RWPE1 (cell line): ENCODE measurements at regions not wholly inside any gene's neighbourhood (a gene's known extent, or its start where the extent isn't known, plus 50 kb on each side); places are given as distances from the start of the nearest gene placed in this dataset.

Experiments used
- CTCF ChIA-PET: fragments of 350-600 bp; sonication (Branson Sonifier 250); formaldehyde crosslinking; extraction: SDS; loops from one replicate; lab custom pipeline; 2021; lab: Yijun Ruan, JAX
- POLR2A ChIA-PET: fragments of 400-600 bp; formaldehyde crosslinking; extraction: SDS; loops from one replicate; lab custom pipeline; 2020; ENCODE audit warnings: antibody characterized with exemption; ENCODE audit not compliant: low non-redundant PET; lab: Yijun Ruan, JAX
- DNase-seq: peaks from one replicate; pipeline ENCODE4 v3.0.0; 2012; ENCODE audit warnings: low spot score
- H3K27ac ChIP-seq: fragments of 450-650 bp; 2 replicates; pipeline ENCODE4 v1.5.1; 2017
- TF ChIP-seq, protein P1 (sequence below): fragments of 450-650 bp; conservative IDR thresholded peaks from 2 replicates; pipeline ENCODE4 v1.5.1; 2017; ENCODE audit warnings: low read depth, mild to moderate bottlenecking

DNA sequence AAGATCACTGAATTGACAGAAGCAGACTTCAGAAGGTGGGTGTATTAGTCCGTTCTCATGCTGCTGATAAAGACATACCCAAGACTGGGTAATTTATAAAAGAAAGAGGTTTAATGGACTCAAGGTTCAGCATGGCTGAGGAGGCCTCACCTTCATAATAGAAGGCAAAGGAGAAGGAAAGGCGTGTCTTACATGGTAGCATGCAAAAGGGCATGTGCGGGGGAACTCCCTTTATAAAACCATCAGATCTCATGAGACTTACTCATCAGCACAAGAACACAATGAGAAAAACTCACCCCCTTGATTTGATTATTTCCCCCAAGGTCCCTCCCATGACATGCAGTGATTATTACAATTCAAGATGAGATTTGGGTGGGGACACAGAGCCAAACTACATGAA is 416.3 kb upstream of the EPHA3 start:
- TF ChIP-seq, protein P1, sequence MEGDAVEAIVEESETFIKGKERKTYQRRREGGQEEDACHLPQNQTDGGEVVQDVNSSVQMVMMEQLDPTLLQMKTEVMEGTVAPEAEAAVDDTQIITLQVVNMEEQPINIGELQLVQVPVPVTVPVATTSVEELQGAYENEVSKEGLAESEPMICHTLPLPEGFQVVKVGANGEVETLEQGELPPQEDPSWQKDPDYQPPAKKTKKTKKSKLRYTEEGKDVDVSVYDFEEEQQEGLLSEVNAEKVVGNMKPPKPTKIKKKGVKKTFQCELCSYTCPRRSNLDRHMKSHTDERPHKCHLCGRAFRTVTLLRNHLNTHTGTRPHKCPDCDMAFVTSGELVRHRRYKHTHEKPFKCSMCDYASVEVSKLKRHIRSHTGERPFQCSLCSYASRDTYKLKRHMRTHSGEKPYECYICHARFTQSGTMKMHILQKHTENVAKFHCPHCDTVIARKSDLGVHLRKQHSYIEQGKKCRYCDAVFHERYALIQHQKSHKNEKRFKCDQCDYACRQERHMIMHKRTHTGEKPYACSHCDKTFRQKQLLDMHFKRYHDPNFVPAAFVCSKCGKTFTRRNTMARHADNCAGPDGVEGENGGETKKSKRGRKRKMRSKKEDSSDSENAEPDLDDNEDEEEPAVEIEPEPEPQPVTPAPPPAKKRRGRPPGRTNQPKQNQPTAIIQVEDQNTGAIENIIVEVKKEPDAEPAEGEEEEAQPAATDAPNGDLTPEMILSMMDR = no peak
- no peak overlapping the region for H3K27ac ChIP-seq
- CTCF ChIA-PET = no interaction called here
- DNase-seq = no peak
- POLR2A ChIA-PET = no interaction called here

DNA sequence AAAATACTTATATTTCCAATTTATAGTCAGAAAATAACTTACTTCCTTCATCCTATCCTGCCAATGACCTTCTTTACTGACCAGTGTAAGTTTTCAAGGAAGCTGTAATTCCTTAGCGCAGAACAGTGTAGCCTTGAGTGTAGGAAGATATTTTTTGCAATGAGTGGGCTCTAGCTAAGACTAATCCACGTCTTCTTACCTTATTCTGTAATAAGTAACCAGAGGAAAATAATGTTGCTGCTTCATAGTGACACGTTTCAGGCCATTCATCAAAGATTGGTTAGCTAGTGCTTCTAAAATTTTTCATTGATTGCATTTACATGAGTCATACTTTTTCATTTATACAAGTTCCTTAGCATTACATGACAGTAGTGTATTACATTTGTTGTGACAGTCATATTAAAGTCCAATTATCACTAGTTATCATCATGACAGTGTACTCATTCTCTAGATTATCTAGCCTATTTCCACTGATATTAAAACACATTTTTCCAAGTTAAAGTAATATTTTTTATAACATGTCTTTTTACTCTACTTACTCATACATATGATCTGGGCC is 403.8 kb upstream of the EPHA3 start:
- TF ChIP-seq, protein P1 = no peak
- CTCF ChIA-PET = interaction anchor here (0.6 kb wide), 1 partner anchor 219 kb away, joined by 6 read pairs; no protein-coding TSS in a partner anchor
- POLR2A ChIA-PET = no interaction called here
- DNase-seq = no peak
- no peak overlapping the region for H3K27ac ChIP-seq

DNA sequence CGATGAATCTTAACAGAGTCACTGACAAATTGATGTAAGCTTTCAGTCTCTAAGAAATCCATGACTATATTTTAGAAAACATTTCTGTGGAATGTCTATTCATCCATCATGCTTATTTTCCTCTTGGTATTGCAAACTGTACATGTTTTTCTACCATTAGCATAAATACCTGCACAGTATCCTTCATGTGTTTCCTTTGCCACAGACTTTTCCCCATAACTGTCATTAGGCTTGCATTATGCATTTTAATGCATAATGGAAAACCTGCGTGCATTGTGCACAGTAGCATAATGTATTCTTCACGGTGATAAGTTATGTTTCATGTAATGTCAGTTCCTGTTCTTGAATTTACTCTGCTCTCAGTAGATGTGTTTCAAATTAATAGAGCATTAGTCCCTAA is 403.1 kb upstream of the EPHA3 start:
- DNase-seq = no peak
- no peak overlapping the region for H3K27ac ChIP-seq
- TF ChIP-seq, protein P1 = no peak
- CTCF ChIA-PET = no interaction called here
- POLR2A ChIA-PET = no interaction called here

DNA sequence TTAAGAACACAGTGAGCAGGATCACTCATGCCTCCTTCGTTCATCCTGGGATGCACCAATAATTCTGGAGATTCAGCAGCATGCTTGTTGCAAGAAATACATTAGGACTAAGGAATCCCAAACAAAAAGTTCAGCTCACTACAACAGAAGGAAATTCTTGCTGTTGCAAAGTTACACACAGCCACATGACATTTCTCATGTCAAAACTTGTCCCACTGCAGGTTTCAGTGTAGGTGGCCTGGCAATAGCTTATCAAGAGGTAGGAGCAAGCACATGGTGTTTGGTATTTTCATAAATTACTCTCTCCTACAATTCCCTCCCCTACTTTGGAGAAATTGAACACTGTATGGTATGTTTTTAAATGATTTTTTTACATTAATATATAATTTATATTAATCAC is 399.6 kb upstream of the EPHA3 start:
- no peak for DNase-seq
- no peak overlapping the region for H3K27ac ChIP-seq
- ChIA-PET CTCF (no interaction called here), POLR2A (no interaction called here)
- TF ChIP-seq, protein P1 = no peak

DNA sequence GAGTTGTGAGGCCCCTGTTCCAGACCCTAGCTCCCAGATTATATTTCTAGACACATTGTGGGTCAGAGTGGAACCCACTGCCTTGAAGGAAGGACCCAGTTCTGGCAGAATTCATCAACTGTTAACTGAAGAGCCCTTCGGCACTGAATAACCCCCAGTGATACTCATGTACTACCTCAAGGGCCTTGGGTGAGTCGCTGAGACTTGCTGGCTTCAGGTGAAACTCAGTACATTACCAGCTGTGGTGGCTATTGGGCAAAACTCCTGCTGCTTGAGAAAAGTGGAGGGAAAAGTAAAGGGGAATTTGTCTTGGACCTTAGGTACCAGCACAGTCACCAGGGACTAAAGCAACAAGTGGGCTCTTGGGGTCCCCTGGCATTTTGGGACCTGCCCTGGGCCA is 394.9 kb upstream of the EPHA3 start:
- TF ChIP-seq, protein P1 = no peak
- POLR2A ChIA-PET = no interaction called here
- no peak for DNase-seq
- CTCF ChIA-PET = no interaction called here
- peak overlapping the region; percentile 33; the same call in 1 of the 2 replicates for H3K27ac ChIP-seq

DNA sequence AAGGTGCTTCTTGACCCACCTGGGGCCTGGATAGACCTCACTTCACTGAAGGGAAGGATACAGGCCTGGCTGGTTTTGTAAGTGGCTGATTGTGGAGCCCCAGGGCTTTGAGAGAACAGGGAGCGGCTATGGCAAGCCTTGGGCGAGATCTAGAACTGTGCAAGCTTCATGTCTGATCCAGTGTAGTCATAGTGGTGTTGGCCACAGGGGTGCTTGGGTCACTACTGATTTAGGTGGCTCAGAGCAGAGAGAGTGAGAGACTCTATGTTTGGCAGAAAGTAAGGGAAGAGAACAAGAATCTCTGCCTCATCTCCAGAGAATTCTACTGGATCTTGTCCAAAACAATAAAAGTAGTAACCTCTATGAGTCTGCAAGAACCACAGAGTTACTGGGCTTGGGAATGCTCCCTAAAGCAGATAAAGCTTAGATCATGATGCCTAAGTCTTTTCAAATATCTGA is 394.2 kb upstream of the EPHA3 start:
- ChIA-PET CTCF (no interaction called here), POLR2A (no interaction called here)
- TF ChIP-seq, protein P1 = no peak
- DNase-seq = no peak
- peak overlapping the region; percentile 33; the same call in 1 of the 2 replicates for H3K27ac ChIP-seq
